ENCODE measurements at regions not wholly inside any gene's neighbourhood (a gene's known extent, or its start where the extent isn't known, plus 50 kb on each side); places are given as distances from the start of the nearest gene placed in this dataset.

DNA sequence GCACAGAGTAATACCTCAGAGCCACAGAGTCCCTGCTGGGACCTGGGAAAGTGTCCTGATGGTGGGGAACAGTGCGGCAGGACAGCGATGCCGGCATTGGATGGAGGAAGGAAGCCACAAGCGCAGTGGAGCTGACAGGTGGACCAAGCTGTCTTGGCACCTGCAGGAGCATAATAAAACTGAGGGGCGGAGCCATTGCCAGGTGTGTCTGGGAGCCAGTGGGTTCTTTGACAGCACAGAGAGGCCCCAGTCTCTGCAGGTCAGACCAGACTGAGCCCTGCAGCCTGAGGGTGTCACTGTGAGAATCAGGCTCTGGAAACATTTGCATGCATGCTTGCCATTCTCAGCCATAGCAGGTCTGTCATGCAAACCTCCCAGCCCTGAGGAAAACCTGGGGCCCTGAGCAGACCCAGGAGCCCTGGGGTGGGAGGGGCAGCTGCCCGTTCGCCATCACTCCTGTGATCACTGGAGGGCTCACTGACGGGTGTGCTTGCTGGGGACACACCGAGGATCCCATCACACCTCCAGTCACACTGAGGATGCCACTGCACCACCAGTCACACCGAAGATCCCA is 210.5 kb upstream of the HDAC4 start:
- no peak for ATAC-seq
- TF ChIP-seq ISL1 (CRISPR knock-in tag; IDR thresholded peaks at IDR 0.05) (no peak), CSDC2 (CRISPR knock-in tag; IDR thresholded peaks at IDR 0.05) (no peak), PPARA (CRISPR knock-in tag; IDR thresholded peaks at IDR 0.05; ENCODE audit: borderline replicate concordance) (no peak)
- TF ChIP-seq, protein P1, sequence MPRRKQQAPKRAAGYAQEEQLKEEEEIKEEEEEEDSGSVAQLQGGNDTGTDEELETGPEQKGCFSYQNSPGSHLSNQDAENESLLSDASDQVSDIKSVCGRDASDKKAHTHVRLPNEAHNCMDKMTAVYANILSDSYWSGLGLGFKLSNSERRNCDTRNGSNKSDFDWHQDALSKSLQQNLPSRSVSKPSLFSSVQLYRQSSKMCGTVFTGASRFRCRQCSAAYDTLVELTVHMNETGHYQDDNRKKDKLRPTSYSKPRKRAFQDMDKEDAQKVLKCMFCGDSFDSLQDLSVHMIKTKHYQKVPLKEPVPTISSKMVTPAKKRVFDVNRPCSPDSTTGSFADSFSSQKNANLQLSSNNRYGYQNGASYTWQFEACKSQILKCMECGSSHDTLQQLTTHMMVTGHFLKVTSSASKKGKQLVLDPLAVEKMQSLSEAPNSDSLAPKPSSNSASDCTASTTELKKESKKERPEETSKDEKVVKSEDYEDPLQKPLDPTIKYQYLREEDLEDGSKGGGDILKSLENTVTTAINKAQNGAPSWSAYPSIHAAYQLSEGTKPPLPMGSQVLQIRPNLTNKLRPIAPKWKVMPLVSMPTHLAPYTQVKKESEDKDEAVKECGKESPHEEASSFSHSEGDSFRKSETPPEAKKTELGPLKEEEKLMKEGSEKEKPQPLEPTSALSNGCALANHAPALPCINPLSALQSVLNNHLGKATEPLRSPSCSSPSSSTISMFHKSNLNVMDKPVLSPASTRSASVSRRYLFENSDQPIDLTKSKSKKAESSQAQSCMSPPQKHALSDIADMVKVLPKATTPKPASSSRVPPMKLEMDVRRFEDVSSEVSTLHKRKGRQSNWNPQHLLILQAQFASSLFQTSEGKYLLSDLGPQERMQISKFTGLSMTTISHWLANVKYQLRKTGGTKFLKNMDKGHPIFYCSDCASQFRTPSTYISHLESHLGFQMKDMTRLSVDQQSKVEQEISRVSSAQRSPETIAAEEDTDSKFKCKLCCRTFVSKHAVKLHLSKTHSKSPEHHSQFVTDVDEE (CRISPR knock-in tag; IDR thresholded peaks at IDR 0.05): no peak

DNA sequence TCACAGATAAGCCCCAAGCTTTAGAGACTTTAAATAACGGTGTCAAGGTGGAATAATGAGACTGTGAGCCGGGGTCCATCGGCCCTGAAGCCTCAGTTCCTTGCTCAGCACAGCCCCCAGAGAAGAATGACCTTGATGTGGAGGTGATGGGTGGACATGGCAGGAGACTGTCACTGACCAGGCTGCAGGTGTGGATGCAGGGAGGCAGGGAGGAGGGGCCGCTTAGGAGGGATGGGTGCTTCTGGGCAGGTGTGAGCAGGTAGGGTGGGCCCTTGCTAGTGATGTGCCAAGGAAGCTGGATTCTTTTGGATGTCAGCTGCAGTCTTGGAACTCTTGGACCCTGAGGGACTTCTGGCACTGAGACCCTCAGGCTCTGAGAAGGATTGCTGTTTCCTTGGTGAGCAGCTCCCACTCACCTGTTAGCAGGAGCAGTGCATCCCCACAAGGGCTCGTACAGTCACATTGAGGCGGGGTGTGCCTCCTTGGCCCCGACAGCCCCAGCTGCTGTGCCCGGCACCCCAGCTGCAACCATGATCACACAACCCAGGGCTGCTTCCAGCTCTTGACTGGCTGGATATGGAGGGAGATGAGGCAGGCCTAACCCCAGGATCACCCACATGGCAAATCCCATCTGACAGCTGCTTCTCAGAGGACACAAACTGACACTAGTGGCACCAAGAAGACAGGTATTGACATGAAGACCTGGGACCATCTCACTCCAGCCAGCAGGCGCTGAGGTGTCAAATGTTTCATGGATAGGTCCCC is 209.8 kb upstream of the HDAC4 start:
- no peak for ATAC-seq
- TF ChIP-seq, protein P2, sequence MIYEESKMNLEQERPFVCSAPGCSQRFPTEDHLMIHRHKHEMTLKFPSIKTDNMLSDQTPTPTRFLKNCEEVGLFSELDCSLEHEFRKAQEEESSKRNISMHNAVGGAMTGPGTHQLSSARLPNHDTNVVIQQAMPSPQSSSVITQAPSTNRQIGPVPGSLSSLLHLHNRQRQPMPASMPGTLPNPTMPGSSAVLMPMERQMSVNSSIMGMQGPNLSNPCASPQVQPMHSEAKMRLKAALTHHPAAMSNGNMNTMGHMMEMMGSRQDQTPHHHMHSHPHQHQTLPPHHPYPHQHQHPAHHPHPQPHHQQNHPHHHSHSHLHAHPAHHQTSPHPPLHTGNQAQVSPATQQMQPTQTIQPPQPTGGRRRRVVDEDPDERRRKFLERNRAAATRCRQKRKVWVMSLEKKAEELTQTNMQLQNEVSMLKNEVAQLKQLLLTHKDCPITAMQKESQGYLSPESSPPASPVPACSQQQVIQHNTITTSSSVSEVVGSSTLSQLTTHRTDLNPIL (CRISPR knock-in tag; IDR thresholded peaks at IDR 0.05; ENCODE audit: low read depth): no peak
- TF ChIP-seq GLIS3 (CRISPR knock-in tag; IDR thresholded peaks at IDR 0.05) (no peak), TOX (CRISPR knock-in tag; IDR thresholded peaks at IDR 0.05; ENCODE audit: borderline replicate concordance) (no peak), SNAI2 (CRISPR knock-in tag; IDR thresholded peaks at IDR 0.05) (no peak), ZNF70 (CRISPR knock-in tag; IDR thresholded peaks at IDR 0.05) (no peak), CSDC2 (CRISPR knock-in tag; IDR thresholded peaks at IDR 0.05) (no peak), BACH2 (CRISPR knock-in tag; IDR thresholded peaks at IDR 0.05; ENCODE audit: borderline replicate concordance) (no peak), TCF4 (CRISPR knock-in tag; IDR thresholded peaks at IDR 0.05; ENCODE audit: borderline replicate concordance) (no peak)
- TF ChIP-seq, protein P3, sequence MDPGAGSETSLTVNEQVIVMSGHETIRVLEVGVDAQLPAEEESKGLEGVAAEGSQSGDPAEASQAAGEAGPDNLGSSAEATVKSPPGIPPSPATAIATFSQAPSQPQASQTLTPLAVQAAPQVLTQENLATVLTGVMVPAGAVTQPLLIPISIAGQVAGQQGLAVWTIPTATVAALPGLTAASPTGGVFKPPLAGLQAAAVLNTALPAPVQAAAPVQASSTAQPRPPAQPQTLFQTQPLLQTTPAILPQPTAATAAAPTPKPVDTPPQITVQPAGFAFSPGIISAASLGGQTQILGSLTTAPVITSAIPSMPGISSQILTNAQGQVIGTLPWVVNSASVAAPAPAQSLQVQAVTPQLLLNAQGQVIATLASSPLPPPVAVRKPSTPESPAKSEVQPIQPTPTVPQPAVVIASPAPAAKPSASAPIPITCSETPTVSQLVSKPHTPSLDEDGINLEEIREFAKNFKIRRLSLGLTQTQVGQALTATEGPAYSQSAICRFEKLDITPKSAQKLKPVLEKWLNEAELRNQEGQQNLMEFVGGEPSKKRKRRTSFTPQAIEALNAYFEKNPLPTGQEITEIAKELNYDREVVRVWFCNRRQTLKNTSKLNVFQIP (CRISPR knock-in tag; IDR thresholded peaks at IDR 0.05; ENCODE audit: borderline replicate concordance, low read depth): no peak

DNA sequence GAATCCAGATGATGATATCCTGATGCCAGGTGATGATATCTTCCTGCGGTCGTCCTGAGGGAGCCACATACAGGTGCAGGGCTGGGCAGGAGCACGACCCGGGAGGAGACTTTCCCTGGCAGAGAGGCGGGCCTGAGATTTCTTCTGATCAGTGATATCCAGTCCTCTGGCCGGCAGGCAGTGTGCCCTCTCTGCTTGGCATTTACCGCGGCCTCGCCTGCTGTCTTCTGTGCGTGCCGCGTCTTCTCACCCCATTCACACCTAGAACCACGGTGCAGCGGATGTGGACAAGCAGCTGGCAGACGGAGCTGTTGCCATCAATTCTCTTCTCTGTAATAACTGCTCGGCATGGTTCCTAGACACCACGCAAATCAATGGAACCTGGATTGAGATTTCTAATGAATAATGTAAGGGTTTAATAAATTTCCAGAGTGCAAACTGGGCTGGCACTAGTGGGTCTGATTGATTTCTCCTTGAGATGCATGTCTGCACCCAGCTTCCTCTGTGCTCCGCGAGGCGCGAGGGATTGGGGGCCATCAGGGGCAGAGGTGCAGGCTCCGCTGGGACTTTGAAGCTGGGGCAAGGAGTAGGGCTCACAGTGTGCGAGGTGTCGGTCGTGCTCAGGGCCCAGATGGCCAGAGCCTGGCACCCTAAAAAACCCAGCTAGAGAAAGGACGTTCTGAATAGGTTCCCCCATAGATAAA is 208.9 kb upstream of the HDAC4 start:
- no peak for TF ChIP-seq ZNF565 (CRISPR knock-in tag; conservative IDR thresholded peaks at IDR 0.05; ENCODE audit: low read depth)
- no peak for TF ChIP-seq OSR1 (CRISPR knock-in tag; IDR thresholded peaks at IDR 0.05)
- TF ChIP-seq, protein P2 (CRISPR knock-in tag; IDR thresholded peaks at IDR 0.05; ENCODE audit: low read depth): no peak
- TF ChIP-seq, protein P3 (CRISPR knock-in tag; IDR thresholded peaks at IDR 0.05; ENCODE audit: borderline replicate concordance, low read depth): no peak
- TF ChIP-seq, protein P4, sequence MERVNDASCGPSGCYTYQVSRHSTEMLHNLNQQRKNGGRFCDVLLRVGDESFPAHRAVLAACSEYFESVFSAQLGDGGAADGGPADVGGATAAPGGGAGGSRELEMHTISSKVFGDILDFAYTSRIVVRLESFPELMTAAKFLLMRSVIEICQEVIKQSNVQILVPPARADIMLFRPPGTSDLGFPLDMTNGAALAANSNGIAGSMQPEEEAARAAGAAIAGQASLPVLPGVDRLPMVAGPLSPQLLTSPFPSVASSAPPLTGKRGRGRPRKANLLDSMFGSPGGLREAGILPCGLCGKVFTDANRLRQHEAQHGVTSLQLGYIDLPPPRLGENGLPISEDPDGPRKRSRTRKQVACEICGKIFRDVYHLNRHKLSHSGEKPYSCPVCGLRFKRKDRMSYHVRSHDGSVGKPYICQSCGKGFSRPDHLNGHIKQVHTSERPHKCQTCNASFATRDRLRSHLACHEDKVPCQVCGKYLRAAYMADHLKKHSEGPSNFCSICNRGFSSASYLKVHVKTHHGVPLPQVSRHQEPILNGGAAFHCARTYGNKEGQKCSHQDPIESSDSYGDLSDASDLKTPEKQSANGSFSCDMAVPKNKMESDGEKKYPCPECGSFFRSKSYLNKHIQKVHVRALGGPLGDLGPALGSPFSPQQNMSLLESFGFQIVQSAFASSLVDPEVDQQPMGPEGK (CRISPR knock-in tag; IDR thresholded peaks at IDR 0.05; ENCODE audit: borderline replicate concordance): no peak
- no peak for TF ChIP-seq TCF4 (CRISPR knock-in tag; IDR thresholded peaks at IDR 0.05; ENCODE audit: borderline replicate concordance)
- no peak for TF ChIP-seq TOX (CRISPR knock-in tag; IDR thresholded peaks at IDR 0.05; ENCODE audit: borderline replicate concordance)
- TF ChIP-seq PPARA (CRISPR knock-in tag; IDR thresholded peaks at IDR 0.05; ENCODE audit: borderline replicate concordance): no peak
- no peak for TF ChIP-seq BACH2 (CRISPR knock-in tag; IDR thresholded peaks at IDR 0.05; ENCODE audit: borderline replicate concordance)
- TF ChIP-seq ISL1 (CRISPR knock-in tag; IDR thresholded peaks at IDR 0.05): no peak
- TF ChIP-seq SNAI2 (CRISPR knock-in tag; IDR thresholded peaks at IDR 0.05): no peak
- no peak for TF ChIP-seq ZFP30 (CRISPR knock-in tag; IDR thresholded peaks at IDR 0.05)
- TF ChIP-seq ZC3H10 (CRISPR knock-in tag; IDR thresholded peaks at IDR 0.05): no peak
- no peak for TF ChIP-seq ZNF8 (CRISPR knock-in tag; IDR thresholded peaks at IDR 0.05)
- ATAC-seq: no peak
